ENCODE measurements at regions not wholly inside any gene's neighbourhood (a gene's known extent, or its start where the extent isn't known, plus 50 kb on each side); places are given as distances from the start of the nearest gene placed in this dataset.

DNA sequence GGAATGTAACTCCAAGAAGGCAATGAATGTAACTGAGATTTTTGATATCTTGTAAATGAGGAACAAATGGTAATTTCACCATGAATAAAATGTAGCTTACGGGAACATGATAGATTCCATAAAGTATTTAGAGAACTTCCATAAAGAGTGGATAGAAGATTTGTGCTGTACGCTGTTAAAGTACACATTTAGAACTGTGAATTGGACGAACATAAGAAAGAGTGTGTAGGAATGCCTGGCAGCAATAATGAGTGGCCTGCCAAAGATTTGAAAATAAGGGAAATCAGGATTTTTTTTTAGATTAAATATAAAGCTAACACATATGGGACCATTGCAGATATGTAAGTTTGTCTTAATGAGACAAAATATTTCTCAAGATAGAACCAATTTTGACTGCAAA, 1153.3 kb upstream of the EYS start:
- H3K9me3 ChIP-seq (replicated peaks; ENCODE audit: insufficient read depth, low read length): no peaks in the 10 kb centered on the region
- H3K27me3 ChIP-seq (replicated peaks; ENCODE audit: insufficient read depth, low read length): no peaks in the 10 kb centered on the region
- H4K20me1 ChIP-seq (ENCODE audit: insufficient read depth, low read length): no peaks in the 10 kb centered on the region
- H3K27ac ChIP-seq (ENCODE audit: low read length): no peak overlapping the region
- no peaks in the 10 kb centered on the region for H3K9me2 ChIP-seq (replicated peaks; ENCODE audit: insufficient read depth, low read length)
- H3K4me1 ChIP-seq (ENCODE audit: low read length): no peaks in the 10 kb centered on the region
- H2AFZ ChIP-seq (ENCODE audit: low read length): no peak overlapping the region
- H3K9ac ChIP-seq (ENCODE audit: low read length): no peak overlapping the region
- DNase-seq: no peak
- TF ChIP-seq, protein P1, sequence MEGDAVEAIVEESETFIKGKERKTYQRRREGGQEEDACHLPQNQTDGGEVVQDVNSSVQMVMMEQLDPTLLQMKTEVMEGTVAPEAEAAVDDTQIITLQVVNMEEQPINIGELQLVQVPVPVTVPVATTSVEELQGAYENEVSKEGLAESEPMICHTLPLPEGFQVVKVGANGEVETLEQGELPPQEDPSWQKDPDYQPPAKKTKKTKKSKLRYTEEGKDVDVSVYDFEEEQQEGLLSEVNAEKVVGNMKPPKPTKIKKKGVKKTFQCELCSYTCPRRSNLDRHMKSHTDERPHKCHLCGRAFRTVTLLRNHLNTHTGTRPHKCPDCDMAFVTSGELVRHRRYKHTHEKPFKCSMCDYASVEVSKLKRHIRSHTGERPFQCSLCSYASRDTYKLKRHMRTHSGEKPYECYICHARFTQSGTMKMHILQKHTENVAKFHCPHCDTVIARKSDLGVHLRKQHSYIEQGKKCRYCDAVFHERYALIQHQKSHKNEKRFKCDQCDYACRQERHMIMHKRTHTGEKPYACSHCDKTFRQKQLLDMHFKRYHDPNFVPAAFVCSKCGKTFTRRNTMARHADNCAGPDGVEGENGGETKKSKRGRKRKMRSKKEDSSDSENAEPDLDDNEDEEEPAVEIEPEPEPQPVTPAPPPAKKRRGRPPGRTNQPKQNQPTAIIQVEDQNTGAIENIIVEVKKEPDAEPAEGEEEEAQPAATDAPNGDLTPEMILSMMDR (IDR thresholded peaks at IDR 0.05; ENCODE audit: low read length): no peak
- TF ChIP-seq EZH2 (optimal IDR thresholded peaks at IDR 0.05; ENCODE audit: low read depth, low read length) (no peak), EZH2phosphoT487 (IDR thresholded peaks at IDR 0.05; ENCODE audit: low read length) (no peak)
- H3K79me2 ChIP-seq (ENCODE audit: low read length): no peaks in the 10 kb centered on the region
- H3K4me3 ChIP-seq (ENCODE audit: low read length): no peak overlapping the region
- H3K4me2 ChIP-seq (ENCODE audit: low read depth, low read length): no peak overlapping the region
- no peaks in the 10 kb centered on the region for H3K36me3 ChIP-seq (replicated peaks; ENCODE audit: insufficient read depth, low read length)
- no peaks in the 10 kb centered on the region for H3F3A ChIP-seq (ENCODE audit: insufficient read depth, low read length)

DNA sequence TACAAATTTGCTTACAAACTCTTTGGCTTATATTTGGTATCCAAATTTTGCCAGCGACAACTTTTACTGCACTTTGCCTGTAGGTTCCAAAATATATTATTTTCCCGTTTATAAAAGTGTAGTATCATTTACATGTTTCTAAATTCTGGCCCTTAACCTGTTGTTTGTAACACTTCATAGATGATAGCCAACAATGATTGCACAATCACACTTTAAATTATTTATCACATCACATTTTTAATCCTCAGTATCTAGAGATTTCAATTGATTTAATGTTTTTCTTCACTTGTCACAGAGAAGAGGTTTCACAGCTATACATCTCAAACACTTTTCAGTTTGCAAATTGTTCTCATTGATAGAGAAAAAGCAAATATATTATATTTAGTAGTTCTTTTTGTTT, 1151.2 kb upstream of the EYS start:
- H3K4me2 ChIP-seq (ENCODE audit: low read depth, low read length): no peak overlapping the region
- no peaks in the 10 kb centered on the region for H3K27me3 ChIP-seq (replicated peaks; ENCODE audit: insufficient read depth, low read length)
- no peaks in the 10 kb centered on the region for H3K36me3 ChIP-seq (replicated peaks; ENCODE audit: insufficient read depth, low read length)
- no peaks in the 10 kb centered on the region for H3K9me2 ChIP-seq (replicated peaks; ENCODE audit: insufficient read depth, low read length)
- no peaks in the 10 kb centered on the region for H3K79me2 ChIP-seq (ENCODE audit: low read length)
- H4K20me1 ChIP-seq (ENCODE audit: insufficient read depth, low read length): no peaks in the 10 kb centered on the region
- H3K9ac ChIP-seq (ENCODE audit: low read length): no peak overlapping the region
- no peak overlapping the region for H3K4me3 ChIP-seq (ENCODE audit: low read length)
- no peaks in the 10 kb centered on the region for H3F3A ChIP-seq (ENCODE audit: insufficient read depth, low read length)
- TF ChIP-seq EZH2 (optimal IDR thresholded peaks at IDR 0.05; ENCODE audit: low read depth, low read length) (no peak), EZH2phosphoT487 (IDR thresholded peaks at IDR 0.05; ENCODE audit: low read length) (no peak)
- TF ChIP-seq, protein P1 (IDR thresholded peaks at IDR 0.05; ENCODE audit: low read length): no peak
- H3K27ac ChIP-seq (ENCODE audit: low read length): no peak overlapping the region
- no peak for DNase-seq
- H3K4me1 ChIP-seq (ENCODE audit: low read length): no peaks in the 10 kb centered on the region
- H3K9me3 ChIP-seq (replicated peaks; ENCODE audit: insufficient read depth, low read length): no peaks in the 10 kb centered on the region
- H2AFZ ChIP-seq (ENCODE audit: low read length): no peak overlapping the region

DNA sequence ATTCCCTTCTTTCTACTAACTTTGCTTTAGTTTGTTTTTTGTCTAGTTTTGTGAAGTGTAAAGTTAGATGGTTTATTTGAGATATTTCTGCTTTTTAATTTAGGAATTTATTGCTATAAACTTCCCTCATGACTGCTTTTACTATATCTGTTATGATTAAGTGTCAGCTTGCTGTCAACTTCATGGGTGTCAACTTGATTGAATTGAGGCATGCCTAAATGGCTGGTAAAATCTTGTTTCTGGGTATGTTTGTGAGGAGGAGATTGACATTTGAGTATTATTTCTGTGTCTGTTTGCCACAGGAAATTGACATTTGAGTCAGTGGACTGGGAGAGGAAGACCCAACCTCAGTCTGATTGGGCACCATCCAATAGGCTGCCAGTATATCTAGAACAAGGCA, 1147.0 kb upstream of the EYS start:
- no peak overlapping the region for H2AFZ ChIP-seq (ENCODE audit: low read length)
- no peaks in the 10 kb centered on the region for H4K20me1 ChIP-seq (ENCODE audit: insufficient read depth, low read length)
- H3K79me2 ChIP-seq (ENCODE audit: low read length): no peaks in the 10 kb centered on the region
- no peak overlapping the region for H3K4me3 ChIP-seq (ENCODE audit: low read length)
- no peak overlapping the region for H3K27ac ChIP-seq (ENCODE audit: low read length)
- no peaks in the 10 kb centered on the region for H3K9me2 ChIP-seq (replicated peaks; ENCODE audit: insufficient read depth, low read length)
- H3K9me3 ChIP-seq (replicated peaks; ENCODE audit: insufficient read depth, low read length): no peaks in the 10 kb centered on the region
- no peaks in the 10 kb centered on the region for H3K36me3 ChIP-seq (replicated peaks; ENCODE audit: insufficient read depth, low read length)
- no peaks in the 10 kb centered on the region for H3K4me1 ChIP-seq (ENCODE audit: low read length)
- no peaks in the 10 kb centered on the region for H3F3A ChIP-seq (ENCODE audit: insufficient read depth, low read length)
- no peak overlapping the region for H3K9ac ChIP-seq (ENCODE audit: low read length)
- TF ChIP-seq, protein P1 (IDR thresholded peaks at IDR 0.05; ENCODE audit: low read length): no peak
- TF ChIP-seq EZH2phosphoT487 (IDR thresholded peaks at IDR 0.05; ENCODE audit: low read length): no peak
- no peak for TF ChIP-seq EZH2 (optimal IDR thresholded peaks at IDR 0.05; ENCODE audit: low read depth, low read length)
- H3K27me3 ChIP-seq (replicated peaks; ENCODE audit: insufficient read depth, low read length): no peaks in the 10 kb centered on the region
- H3K4me2 ChIP-seq (ENCODE audit: low read depth, low read length): no peak overlapping the region
- DNase-seq: no peak
